GM10266 (cell line): ENCODE measurements at regions not wholly inside any gene's neighbourhood (a gene's known extent, or its start where the extent isn't known, plus 50 kb on each side); places are given as distances from the start of the nearest gene placed in this dataset.
A peak's percentile ranks its signal among the peaks of the same experiment; 100 is the strongest.
"Not testable (repeated sequence)": the region's sequence is repeated elsewhere in the genome, so short reads cannot be mapped to it uniquely, and the experiment has no call there.

Experiments used
- DNase-seq: peaks from one replicate; pipeline ENCODE4 v3.0.0; 2012; ENCODE audit errors: extremely low spot score
- CTCF ChIP-seq: IDR thresholded peaks from 2 replicates; pipeline ENCODE4 v1.5.1; 2012; ENCODE audit warnings: mild to moderate bottlenecking, low read depth; ENCODE audit not compliant: control insufficient read depth, insufficient read depth; ENCODE audit errors: missing control alignments

GRCh38 chrX:65098851-65099250, 122.6 kb upstream of the ZC4H2 start:
- no peak for TF ChIP-seq CTCF
- DNase-seq = no peak

GRCh38 chrX:65093658-65094057, 117.4 kb upstream of the ZC4H2 start:
- DNase-seq = no peak
- no peak for TF ChIP-seq CTCF

- no peak for DNase-seq
- no peak for TF ChIP-seq CTCF
These were observed 97.0 kb upstream of the ZC4H2 start for GRCh38 chrX:65073233-65073632.

GRCh38 chrX:65072590-65072989, 96.3 kb upstream of the ZC4H2 start:
- no peak for DNase-seq
- no peak for TF ChIP-seq CTCF

- not testable (repeated sequence) for DNase-seq
These were observed 82.4 kb upstream of the ZC4H2 start for GRCh38 chrX:65058626-65059025.

GRCh38 chrX:65045001-65045400, 68.8 kb upstream of the ZC4H2 start:
- no peak for DNase-seq
- no peak for TF ChIP-seq CTCF

GRCh38 chrX:65035446-65035770, 59.2 kb upstream of the ZC4H2 start:
- TF ChIP-seq CTCF = no peak
- peak; percentile 9 for DNase-seq

GRCh38 chrX:65034668-65035445, 58.6 kb upstream of the ZC4H2 start, which contains the start of gene ZC3H12B:
Gene ZC3H12B, plus strand, starts transcription at chrX:65034826.
- peak; percentile 72 for DNase-seq
- TF ChIP-seq CTCF = peak; percentile 47
